Osteocyte (in vitro differentiated cells): ENCODE measurements at regions not wholly inside any gene's neighbourhood (a gene's known extent, or its start where the extent isn't known, plus 50 kb on each side); places are given as distances from the start of the nearest gene placed in this dataset.

Source experiments
- DNase-seq: peaks from one replicate; pipeline ENCODE4 v3.0.0; 2021; ENCODE audit warnings: mixed read lengths; ENCODE audit not compliant: unreplicated experiment; ENCODE audit errors: extremely low spot score
- H3K27ac Mint-ChIP-seq: one replicate; pipeline ENCODE4 v1.8.0; 2021; ENCODE audit warnings: mild to moderate bottlenecking, mixed read lengths; ENCODE audit not compliant: unreplicated experiment
- H3K27me3 Mint-ChIP-seq: one replicate; pipeline ENCODE4 v1.8.0; 2021; ENCODE audit warnings: mixed read lengths; ENCODE audit not compliant: unreplicated experiment
- H3K36me3 Mint-ChIP-seq: one replicate; pipeline ENCODE4 v1.8.0; 2021; ENCODE audit warnings: mixed read lengths; ENCODE audit not compliant: unreplicated experiment
- H3K4me1 Mint-ChIP-seq: one replicate; pipeline ENCODE4 v1.8.0; 2021; ENCODE audit warnings: mixed read lengths; ENCODE audit not compliant: unreplicated experiment
- H3K4me3 Mint-ChIP-seq: one replicate; pipeline ENCODE4 v1.8.0; 2021; ENCODE audit warnings: mild to moderate bottlenecking, moderate library complexity, mixed read lengths; ENCODE audit not compliant: unreplicated experiment
- H3K9me3 Mint-ChIP-seq: one replicate; pipeline ENCODE4 v1.8.0; 2021; ENCODE audit warnings: mixed read lengths; ENCODE audit not compliant: unreplicated experiment
- TF ChIP-seq, protein P1 (sequence below): fragments of 200-600 bp; sonication (generic); IDR thresholded peaks from 2 replicates; pipeline ENCODE4 v1.5.0; 2021; ENCODE audit warnings: antibody characterized with exemption, mild to moderate bottlenecking, moderate library complexity

DNA sequence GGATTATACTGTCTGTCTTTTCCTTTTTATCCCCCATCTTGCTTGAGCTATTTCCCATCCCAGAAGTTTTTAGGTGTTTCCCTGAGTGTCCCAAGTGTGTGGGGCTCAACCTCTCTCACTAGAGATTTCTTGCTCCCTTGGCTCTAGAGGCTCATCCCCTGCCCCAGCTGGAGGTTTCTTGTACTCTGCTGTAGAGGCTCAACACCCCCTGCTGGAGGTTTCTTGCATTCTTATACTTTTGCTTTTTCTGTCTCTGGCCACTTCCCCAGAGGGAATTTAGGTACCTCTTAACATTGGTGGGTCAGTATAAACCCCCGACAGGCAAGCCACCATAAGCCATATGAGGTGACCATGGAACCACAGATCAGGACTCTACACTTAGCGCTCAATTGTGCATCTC, 114.2 kb upstream of the FAM3C start:
- Mint-ChIP-seq H3K4me1 (peaks cover 12% of the 10 kb centered on the region), H3K9me3 (peaks cover 26% of the 10 kb centered on the region), H3K4me3 (no peak overlapping the region), H3K36me3 (peaks cover 3% of the 10 kb centered on the region), H3K27me3 (no peaks in the 10 kb centered on the region), H3K27ac (no peak overlapping the region)
- TF ChIP-seq, protein P1, sequence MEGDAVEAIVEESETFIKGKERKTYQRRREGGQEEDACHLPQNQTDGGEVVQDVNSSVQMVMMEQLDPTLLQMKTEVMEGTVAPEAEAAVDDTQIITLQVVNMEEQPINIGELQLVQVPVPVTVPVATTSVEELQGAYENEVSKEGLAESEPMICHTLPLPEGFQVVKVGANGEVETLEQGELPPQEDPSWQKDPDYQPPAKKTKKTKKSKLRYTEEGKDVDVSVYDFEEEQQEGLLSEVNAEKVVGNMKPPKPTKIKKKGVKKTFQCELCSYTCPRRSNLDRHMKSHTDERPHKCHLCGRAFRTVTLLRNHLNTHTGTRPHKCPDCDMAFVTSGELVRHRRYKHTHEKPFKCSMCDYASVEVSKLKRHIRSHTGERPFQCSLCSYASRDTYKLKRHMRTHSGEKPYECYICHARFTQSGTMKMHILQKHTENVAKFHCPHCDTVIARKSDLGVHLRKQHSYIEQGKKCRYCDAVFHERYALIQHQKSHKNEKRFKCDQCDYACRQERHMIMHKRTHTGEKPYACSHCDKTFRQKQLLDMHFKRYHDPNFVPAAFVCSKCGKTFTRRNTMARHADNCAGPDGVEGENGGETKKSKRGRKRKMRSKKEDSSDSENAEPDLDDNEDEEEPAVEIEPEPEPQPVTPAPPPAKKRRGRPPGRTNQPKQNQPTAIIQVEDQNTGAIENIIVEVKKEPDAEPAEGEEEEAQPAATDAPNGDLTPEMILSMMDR, result no peak
- no peak for DNase-seq

DNA sequence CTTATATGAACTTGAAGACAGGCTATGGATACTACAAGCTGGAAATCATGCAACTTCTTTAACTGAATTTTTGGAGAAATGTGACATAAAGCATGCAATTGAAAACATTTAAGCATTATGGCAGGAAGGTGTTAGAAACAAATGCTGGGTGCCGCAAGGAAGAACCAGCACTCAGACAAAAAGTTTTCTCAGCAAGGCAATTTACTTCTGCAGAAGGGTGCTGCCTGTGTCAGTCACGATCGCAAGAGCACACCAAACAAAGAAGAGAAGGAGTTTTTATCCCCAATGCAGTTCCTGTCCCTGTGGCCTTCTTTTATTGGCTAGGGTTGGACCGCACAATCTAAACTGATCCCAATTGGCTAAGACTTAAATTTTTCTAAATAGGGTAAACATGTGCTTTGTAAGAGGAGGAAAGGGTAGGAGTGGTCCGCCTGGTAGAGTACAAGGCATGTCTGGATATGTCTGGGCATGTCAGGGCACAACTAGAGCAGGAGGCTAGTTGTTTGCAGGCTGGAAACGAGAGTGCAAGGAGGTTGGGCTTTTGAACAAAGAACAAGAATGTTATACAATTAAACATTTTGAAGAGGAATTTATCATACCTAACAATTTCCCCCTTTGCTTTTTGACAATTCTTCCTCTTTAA, 109.6 kb upstream of the FAM3C start:
- DNase-seq, result no peak
- H3K4me3 Mint-ChIP-seq, result no peak overlapping the region
- peaks cover 28% of the 10 kb centered on the region for H3K4me1 Mint-ChIP-seq
- H3K27me3 Mint-ChIP-seq, result no peaks in the 10 kb centered on the region
- TF ChIP-seq, protein P1, result no peak
- H3K36me3 Mint-ChIP-seq, result peaks cover 3% of the 10 kb centered on the region
- peaks cover 20% of the 10 kb centered on the region for H3K9me3 Mint-ChIP-seq
- peak overlapping the region; percentile 84 for H3K27ac Mint-ChIP-seq

DNA sequence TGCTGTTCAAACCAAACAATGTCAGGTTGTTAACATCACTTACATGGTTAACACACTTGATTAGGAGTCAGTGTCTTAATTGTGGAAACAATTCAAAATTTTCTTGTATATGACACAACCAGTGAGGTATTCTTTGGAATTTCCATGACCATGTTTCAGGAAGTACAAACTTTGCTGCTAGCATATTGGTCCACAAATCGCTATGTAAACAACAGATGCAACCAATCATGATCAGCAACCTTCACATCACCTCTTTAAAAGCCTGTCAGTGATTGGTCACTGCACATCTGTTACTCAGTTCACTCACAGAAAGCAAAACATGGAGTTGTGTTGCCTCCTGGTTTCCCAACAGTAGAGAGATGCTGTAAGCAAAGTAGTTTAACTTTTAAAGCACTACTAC, 108.9 kb upstream of the FAM3C start:
- no peak for DNase-seq
- peaks cover 15% of the 10 kb centered on the region for H3K9me3 Mint-ChIP-seq
- H3K36me3 Mint-ChIP-seq, result peaks cover 3% of the 10 kb centered on the region
- peak overlapping the region; percentile 84 for H3K27ac Mint-ChIP-seq
- H3K4me3 Mint-ChIP-seq, result no peak overlapping the region
- no peaks in the 10 kb centered on the region for H3K27me3 Mint-ChIP-seq
- H3K4me1 Mint-ChIP-seq, result peaks cover 28% of the 10 kb centered on the region
- TF ChIP-seq, protein P1, result no peak

- TF ChIP-seq, protein P1, result no peak
- H3K27ac Mint-ChIP-seq, result peak overlapping the region; percentile 84
- H3K36me3 Mint-ChIP-seq, result peaks cover 3% of the 10 kb centered on the region
- H3K27me3 Mint-ChIP-seq, result no peaks in the 10 kb centered on the region
- H3K4me1 Mint-ChIP-seq, result peaks cover 28% of the 10 kb centered on the region
- DNase-seq, result no peak
- H3K9me3 Mint-ChIP-seq, result peaks cover 15% of the 10 kb centered on the region
- no peak overlapping the region for H3K4me3 Mint-ChIP-seq
Observed at GRCh38 chr7:121504482-121504881, 108.4 kb upstream of the FAM3C start.

DNA sequence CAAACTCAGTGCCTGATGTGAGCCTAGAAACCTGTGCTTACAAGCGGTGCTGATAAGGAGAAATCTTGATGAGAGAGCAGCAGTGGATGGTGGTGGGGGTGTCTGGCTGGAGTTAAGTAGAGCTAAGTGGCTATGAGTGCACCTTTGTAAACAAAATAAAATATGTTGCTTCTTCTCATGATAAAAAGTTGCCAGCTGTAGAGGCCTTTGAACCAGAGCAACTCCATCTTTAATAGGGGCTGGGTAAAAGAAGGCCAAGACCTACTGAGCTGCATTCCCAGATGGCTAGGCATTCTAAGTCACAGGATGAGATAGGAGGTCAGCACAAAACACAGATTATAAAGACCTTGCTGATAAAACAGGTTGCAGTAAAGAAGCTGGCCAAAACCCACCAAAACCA, 107.6 kb upstream of the FAM3C start:
- no peak overlapping the region for H3K4me3 Mint-ChIP-seq
- H3K9me3 Mint-ChIP-seq, result peaks cover 12% of the 10 kb centered on the region
- H3K27ac Mint-ChIP-seq, result peak overlapping the region; percentile 84
- H3K27me3 Mint-ChIP-seq, result no peaks in the 10 kb centered on the region
- DNase-seq, result no peak
- peaks cover 3% of the 10 kb centered on the region for H3K36me3 Mint-ChIP-seq
- peaks cover 28% of the 10 kb centered on the region for H3K4me1 Mint-ChIP-seq
- TF ChIP-seq, protein P1, result no peak
